GM12878 (cell line): ENCODE measurements at regions not wholly inside any gene's neighbourhood (a gene's known extent, or its start where the extent isn't known, plus 50 kb on each side); places are given as distances from the start of the nearest gene placed in this dataset.

ENCODE experiments used
- ATAC-seq: fragments of 200-7000 bp; cut with Tn5 transposase; 3 replicates; pipeline ENCODE4 v1.9.1; 2020; ENCODE audit warnings: mild to moderate bottlenecking, moderate library complexity
- BruUV-seq: library from RNA; stranded (reverse); fragments of 400-500 nt; replicated peaks from 2 replicates; lab custom pipeline; 2021; lab: Mats Ljungman, UMichigan
- CTCF ChIA-PET: fragments of 300-600 bp; sonication (Branson Sonifier 250); formaldehyde crosslinking; extraction: SDS; loops from one replicate; lab custom pipeline; 2021; ENCODE audit warnings: inconsistent platforms; lab: Yijun Ruan, JAX
- POLR2A ChIA-PET: fragments of 350-600 bp; formaldehyde crosslinking; extraction: SDS; loops from one replicate; lab custom pipeline; 2021; ENCODE audit warnings: inconsistent platforms; lab: Charles Lee
- RAD21 ChIA-PET: fragments of 300-600 bp; sonication (Branson Sonifier 250); formaldehyde crosslinking; loops from one replicate; lab custom pipeline; 2023; ENCODE audit warnings: antibody characterized with exemption; ENCODE audit not compliant: unreplicated experiment; lab: Charles Lee
- SMC1A ChIA-PET: fragments of 300-600 bp; sonication (Branson Sonifier 250); formaldehyde crosslinking; loops from one replicate; lab custom pipeline; 2023; ENCODE audit not compliant: unreplicated experiment, uncharacterized antibody; lab: Charles Lee
- DNase-seq: peaks from one replicate; pipeline ENCODE4 v3.0.0-alpha.2; 2011; ENCODE audit warnings: low read depth, low spot score
- FAIRE-seq: peaks from 3 replicates; lab custom pipeline; 2011; peaks lifted over from hg19 to GRCh38; lab: Jason Lieb, UNC
- H2AFZ ChIP-seq: 2 replicates; pipeline ENCODE4 v1.6.0; 2011; ENCODE audit warnings: low read depth, low read length, control low read depth; ENCODE audit not compliant: control insufficient read depth
- H3K27ac ChIP-seq: 2 replicates; pipeline ENCODE4 v1.5.1; 2011; ENCODE audit warnings: control low read depth; ENCODE audit not compliant: control insufficient read depth, insufficient read depth
- H3K27me3 ChIP-seq, 2 experiments: replicated peaks in 1 of 2; 2 replicates each; pipeline versions ENCODE4 v1.6.0 to v1.6.1; 2011; ENCODE audit warnings: low read length in 1 of 2; ENCODE audit not compliant: control insufficient read depth in 2 of 2, insufficient read depth in 2 of 2
- H3K36me3 ChIP-seq, 2 experiments: 2 replicates each; pipeline ENCODE4 v1.5.1; 2011; ENCODE audit warnings: low read length in 1 of 2; ENCODE audit not compliant: control insufficient read depth in 2 of 2, insufficient read depth in 2 of 2
- H3K4me1 ChIP-seq: 2 replicates; pipeline ENCODE4 v1.6.1; 2011; ENCODE audit warnings: mild to moderate bottlenecking, low read length, moderate library complexity, mixed read lengths; ENCODE audit not compliant: control insufficient read depth, insufficient read depth
- H3K4me2 ChIP-seq: 2 replicates; pipeline ENCODE4 v1.6.0; 2011; ENCODE audit warnings: control low read depth; ENCODE audit not compliant: control insufficient read depth, insufficient read depth
- H3K4me3 ChIP-seq: fragments of 200-600 bp; sonication (generic); 2 replicates; pipeline ENCODE4 v1.5.1; 2016
- H3K79me2 ChIP-seq: 2 replicates; pipeline ENCODE4 v1.6.0; 2011; ENCODE audit warnings: low read length; ENCODE audit not compliant: control insufficient read depth, insufficient read depth
- H3K9ac ChIP-seq: 2 replicates; pipeline ENCODE4 v1.8.0; 2011; ENCODE audit warnings: low read length, control low read depth, mixed read lengths; ENCODE audit not compliant: control insufficient read depth, insufficient read depth
- H3K9me3 ChIP-seq: replicated peaks from 3 replicates; pipeline ENCODE4 v1.5.1; 2011; ENCODE audit warnings: mild to moderate bottlenecking, low read length; ENCODE audit not compliant: control insufficient read depth, insufficient read depth
- H4K20me1 ChIP-seq: 2 replicates; pipeline ENCODE4 v1.6.0; 2011; ENCODE audit not compliant: control insufficient read depth, insufficient read depth
- ASH2L ChIP-seq: fragments of 300-600, 200-600 bp; sonication (generic); IDR thresholded peaks from 2 replicates; pipeline ENCODE4 v1.6.1; 2017; ENCODE audit warnings: low read depth, mild to moderate bottlenecking, borderline replicate concordance
- CBX3 ChIP-seq: fragments of 200-600 bp; sonication (generic); IDR thresholded peaks from 2 replicates; pipeline ENCODE4 v1.6.1; 2016; ENCODE audit warnings: low read depth, borderline replicate concordance
- CREB1 ChIP-seq: IDR thresholded peaks from 2 replicates; pipeline ENCODE4 v1.6.1; 2012; ENCODE audit warnings: low read depth, mild to moderate bottlenecking, inconsistent platforms
- EED ChIP-seq: sonication (generic); IDR thresholded peaks from 2 replicates; pipeline ENCODE4 v1.6.1; 2016; ENCODE audit warnings: antibody characterized with exemption, low read depth
- EZH2 ChIP-seq: IDR thresholded peaks from 2 replicates; pipeline ENCODE4 v1.6.1; 2012; ENCODE audit warnings: low read depth, mild to moderate bottlenecking, control low read depth, inconsistent platforms, low read length, borderline replicate concordance; ENCODE audit not compliant: control insufficient read depth
- FOS ChIP-seq: IDR thresholded peaks from 3 replicates; pipeline ENCODE4 v1.6.1; 2011; ENCODE audit warnings: borderline replicate concordance; ENCODE audit not compliant: insufficient read length; ENCODE audit errors: extremely low read depth
- FOXK2 ChIP-seq: fragments of 450-650 bp; IDR thresholded peaks from 2 replicates; pipeline ENCODE4 v1.6.1; 2017; ENCODE audit warnings: mild to moderate bottlenecking, moderate library complexity
- HDAC2 ChIP-seq: fragments of 200-600 bp; sonication (generic); IDR thresholded peaks from 2 replicates; pipeline ENCODE4 v1.6.1; 2017
- HDAC6 ChIP-seq: fragments of 200-600 bp; sonication (generic); IDR thresholded peaks from one replicate; pipeline ENCODE4 v1.8.0; 2017; ENCODE audit warnings: antibody characterized with exemption; ENCODE audit not compliant: unreplicated experiment
- MEF2B ChIP-seq: fragments of 450-650 bp; IDR thresholded peaks from 2 replicates; pipeline ENCODE4 v1.6.1; 2018; ENCODE audit warnings: mild to moderate bottlenecking, moderate library complexity; ENCODE audit not compliant: partially characterized antibody, poor library complexity, severe bottlenecking
- PML ChIP-seq: IDR thresholded peaks from 2 replicates; pipeline ENCODE4 v1.6.1; 2012; ENCODE audit warnings: low read length, inconsistent platforms
- SMAD1 ChIP-seq: fragments of 450-650 bp; IDR thresholded peaks from 2 replicates; pipeline ENCODE4 v1.6.1; 2018; ENCODE audit warnings: mild to moderate bottlenecking, low read depth; ENCODE audit not compliant: partially characterized antibody
- STAT1 ChIP-seq: fragments of 450-650 bp; conservative IDR thresholded peaks from 2 replicates; pipeline ENCODE4 v1.6.1; 2014; ENCODE audit warnings: antibody characterized with exemption, mild to moderate bottlenecking
- TARDBP ChIP-seq: IDR thresholded peaks from 2 replicates; pipeline ENCODE4 v1.6.1; 2016; ENCODE audit warnings: borderline replicate concordance
- ZNF622 ChIP-seq: fragments of 450-650 bp; IDR thresholded peaks from 2 replicates; pipeline ENCODE4 v1.6.1; 2017; ENCODE audit warnings: mild to moderate bottlenecking, inconsistent platforms
- WGBS: methylation state at CpG from one replicate; pipeline ENCODE4 v1.1.6; 2016; ENCODE audit warnings: low lambda C conversion rate; ENCODE audit not compliant: insufficient replicate concordance, insufficient coverage; ENCODE audit errors: missing lambda C conversion rate; 5-methylcytosine and 5-hydroxymethylcytosine counted together
- in situ Hi-C: fragments of 300-500 bp; cut with MboI; formaldehyde crosslinking; loops from 9 replicates; pipeline ENCODE4 v1.14.3; 2018; ENCODE audit warnings: mixed read lengths
- intact Hi-C: fragments of 100-400 bp; cut with micrococcal nuclease; formaldehyde crosslinking; loops from one replicate; pipeline ENCODE4 v1.14.2; 2022; ENCODE audit not compliant: unreplicated experiment
- TF ChIP-seq, protein P1 (sequence below): IDR thresholded peaks from 2 replicates; pipeline ENCODE4 v1.6.1; 2012; ENCODE audit warnings: low read depth, low read length, improper control_type of control experiment
- TF ChIP-seq, protein P2 (sequence below): IDR thresholded peaks from 2 replicates; pipeline ENCODE4 v1.6.1; 2011; ENCODE audit warnings: borderline replicate concordance, low read depth, mild to moderate bottlenecking, moderate library complexity, mixed read lengths, low read length; ENCODE audit not compliant: insufficient read depth; ENCODE audit errors: extremely low read length
- TF ChIP-seq, protein P3 (sequence below): fragments of 450-650 bp; IDR thresholded peaks from 2 replicates; pipeline ENCODE4 v1.6.1; 2017; ENCODE audit warnings: mild to moderate bottlenecking

DNA sequence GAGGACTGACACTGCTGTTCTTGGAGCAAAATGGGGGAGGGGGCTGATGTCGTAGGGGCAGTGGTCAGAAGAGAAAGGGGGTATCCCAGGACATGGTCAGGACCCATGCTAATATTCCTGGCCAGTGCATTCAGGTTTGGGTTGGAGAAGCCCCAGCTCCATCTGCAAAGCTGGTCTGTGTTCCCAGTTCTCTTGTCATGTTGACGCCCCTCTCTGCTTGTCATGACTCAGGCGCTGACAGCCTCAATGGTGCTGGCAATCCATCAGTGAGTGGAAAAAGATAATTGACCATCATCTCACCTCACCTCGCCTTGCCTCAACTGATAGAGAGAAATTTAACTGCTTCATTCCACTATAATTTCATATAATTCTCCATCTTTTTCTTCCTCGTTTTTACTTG, 283.1 kb upstream of the CADM1 start (continued):
- TF ChIP-seq, protein P1, sequence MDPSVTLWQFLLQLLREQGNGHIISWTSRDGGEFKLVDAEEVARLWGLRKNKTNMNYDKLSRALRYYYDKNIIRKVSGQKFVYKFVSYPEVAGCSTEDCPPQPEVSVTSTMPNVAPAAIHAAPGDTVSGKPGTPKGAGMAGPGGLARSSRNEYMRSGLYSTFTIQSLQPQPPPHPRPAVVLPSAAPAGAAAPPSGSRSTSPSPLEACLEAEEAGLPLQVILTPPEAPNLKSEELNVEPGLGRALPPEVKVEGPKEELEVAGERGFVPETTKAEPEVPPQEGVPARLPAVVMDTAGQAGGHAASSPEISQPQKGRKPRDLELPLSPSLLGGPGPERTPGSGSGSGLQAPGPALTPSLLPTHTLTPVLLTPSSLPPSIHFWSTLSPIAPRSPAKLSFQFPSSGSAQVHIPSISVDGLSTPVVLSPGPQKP: no peak
- TF ChIP-seq FOS (no peak), SMAD1 (no peak), TARDBP (no peak), HDAC2 (no peak), CREB1 (no peak), HDAC6 (no peak), EZH2 (no peak), ZNF622 (no peak), ASH2L (no peak), MEF2B (no peak)

DNA sequence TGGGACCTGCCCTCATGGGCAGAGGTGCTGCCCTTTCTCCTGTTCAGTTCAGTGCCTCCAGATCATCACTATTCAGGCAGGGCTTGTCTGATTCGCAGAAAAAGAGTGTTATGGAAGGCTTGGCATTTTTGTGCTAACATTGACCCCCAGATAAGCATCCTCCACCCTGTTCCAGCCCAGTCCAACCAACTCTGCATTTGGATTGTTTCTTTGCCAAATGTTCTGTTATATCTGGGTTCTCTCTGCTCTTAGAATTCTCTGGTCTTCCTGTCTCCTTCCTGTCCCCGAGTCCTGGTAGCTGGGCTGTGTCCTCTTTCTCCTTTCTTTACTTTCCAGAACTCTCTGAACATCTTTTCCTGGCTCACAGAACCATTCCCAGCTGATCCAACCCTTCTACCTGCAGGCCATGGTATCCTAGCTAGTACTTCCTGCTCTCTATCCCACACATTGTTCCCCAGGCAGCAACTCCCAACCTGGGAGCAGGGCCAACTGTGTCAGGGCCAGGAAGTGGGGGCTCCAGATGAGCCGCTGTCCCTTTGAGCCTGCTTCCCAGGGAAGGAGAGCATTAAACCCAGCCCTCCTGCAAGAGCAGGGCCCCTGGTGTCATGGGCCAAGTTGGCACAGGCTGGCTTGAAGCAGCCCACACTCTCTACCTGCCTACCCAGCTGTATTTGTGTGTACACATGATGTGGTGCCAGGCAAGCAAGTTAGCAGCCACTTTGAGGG, 280.7 kb upstream of the CADM1 start:
- no TSS peak for BruUV-seq
- in situ Hi-C loops (no loop called here), intact Hi-C loops (no loop called here)
- ATAC-seq (no peak), DNase-seq (no peak), FAIRE-seq (no peak)
- H4K20me1 ChIP-seq: no peaks in the 10 kb centered on the region
- RAD21 ChIA-PET: no interaction called here
- H3K27ac ChIP-seq: no peak overlapping the region
- no peaks in the 10 kb centered on the region; the same call in 2 of the 3 replicates for H3K9me3 ChIP-seq
- POLR2A ChIA-PET: interaction anchor here (1.2 kb wide), 1 partner anchor 9 kb away, joined by 3 read pairs; no protein-coding TSS in a partner anchor
- H3K36me3 ChIP-seq: no peaks in the 10 kb centered on the region
- CTCF ChIA-PET: interaction anchor here (1.6 kb wide), 1 partner anchor 85 kb away, joined by 4 read pairs; no protein-coding TSS in a partner anchor
- no peak overlapping the region for H3K4me2 ChIP-seq
- no peak overlapping the region for H2AFZ ChIP-seq
- SMC1A ChIA-PET: no interaction called here
- H3K9ac ChIP-seq: no peak overlapping the region
- H3K4me1 ChIP-seq: no peaks in the 10 kb centered on the region
- no peak overlapping the region for H3K4me3 ChIP-seq
- H3K27me3 ChIP-seq: no peaks in the 10 kb centered on the region
- WGBS: 0% methylated on average over 3 of the region's 3 CpGs
- no peaks in the 10 kb centered on the region for H3K79me2 ChIP-seq
- TF ChIP-seq STAT1: no peak
- TF ChIP-seq, protein P2, sequence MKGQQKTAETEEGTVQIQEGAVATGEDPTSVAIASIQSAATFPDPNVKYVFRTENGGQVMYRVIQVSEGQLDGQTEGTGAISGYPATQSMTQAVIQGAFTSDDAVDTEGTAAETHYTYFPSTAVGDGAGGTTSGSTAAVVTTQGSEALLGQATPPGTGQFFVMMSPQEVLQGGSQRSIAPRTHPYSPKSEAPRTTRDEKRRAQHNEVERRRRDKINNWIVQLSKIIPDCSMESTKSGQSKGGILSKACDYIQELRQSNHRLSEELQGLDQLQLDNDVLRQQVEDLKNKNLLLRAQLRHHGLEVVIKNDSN: no peak
- TF ChIP-seq FOXK2: no peak
- TF ChIP-seq EED: no peak
- no peak for TF ChIP-seq CBX3
- no peak for TF ChIP-seq PML
- TF ChIP-seq, protein P3, sequence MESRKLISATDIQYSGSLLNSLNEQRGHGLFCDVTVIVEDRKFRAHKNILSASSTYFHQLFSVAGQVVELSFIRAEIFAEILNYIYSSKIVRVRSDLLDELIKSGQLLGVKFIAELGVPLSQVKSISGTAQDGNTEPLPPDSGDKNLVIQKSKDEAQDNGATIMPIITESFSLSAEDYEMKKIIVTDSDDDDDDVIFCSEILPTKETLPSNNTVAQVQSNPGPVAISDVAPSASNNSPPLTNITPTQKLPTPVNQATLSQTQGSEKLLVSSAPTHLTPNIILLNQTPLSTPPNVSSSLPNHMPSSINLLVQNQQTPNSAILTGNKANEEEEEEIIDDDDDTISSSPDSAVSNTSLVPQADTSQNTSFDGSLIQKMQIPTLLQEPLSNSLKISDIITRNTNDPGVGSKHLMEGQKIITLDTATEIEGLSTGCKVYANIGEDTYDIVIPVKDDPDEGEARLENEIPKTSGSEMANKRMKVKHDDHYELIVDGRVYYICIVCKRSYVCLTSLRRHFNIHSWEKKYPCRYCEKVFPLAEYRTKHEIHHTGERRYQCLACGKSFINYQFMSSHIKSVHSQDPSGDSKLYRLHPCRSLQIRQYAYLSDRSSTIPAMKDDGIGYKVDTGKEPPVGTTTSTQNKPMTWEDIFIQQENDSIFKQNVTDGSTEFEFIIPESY: no peak
- TF ChIP-seq CREB1: no peak
